Endothelial cell (in vitro differentiated cells): ENCODE measurements at regions not wholly inside any gene's neighbourhood (a gene's known extent, or its start where the extent isn't known, plus 50 kb on each side); places are given as distances from the start of the nearest gene placed in this dataset.

Experiments
- DNase-seq: peaks from one replicate; pipeline ENCODE4 v3.0.0; 2021; ENCODE audit warnings: low spot score
- H3K27ac Mint-ChIP-seq: one replicate; pipeline ENCODE4 v1.8.0; 2021; ENCODE audit warnings: mixed read lengths, inconsistent platforms; ENCODE audit not compliant: unreplicated experiment
- H3K27me3 Mint-ChIP-seq: one replicate; pipeline ENCODE4 v1.8.0; 2021; ENCODE audit warnings: mild to moderate bottlenecking, moderate library complexity, mixed read lengths, inconsistent platforms; ENCODE audit not compliant: unreplicated experiment
- H3K36me3 Mint-ChIP-seq: one replicate; pipeline ENCODE4 v1.8.0; 2021; ENCODE audit warnings: mild to moderate bottlenecking, low read depth, mixed read lengths, inconsistent platforms; ENCODE audit not compliant: unreplicated experiment
- H3K4me1 Mint-ChIP-seq: one replicate; pipeline ENCODE4 v1.8.0; 2021; ENCODE audit warnings: mild to moderate bottlenecking, mixed read lengths, inconsistent platforms; ENCODE audit not compliant: unreplicated experiment
- H3K4me3 Mint-ChIP-seq: one replicate; pipeline ENCODE4 v1.8.0; 2021; ENCODE audit warnings: mild to moderate bottlenecking, mixed read lengths, inconsistent platforms; ENCODE audit not compliant: unreplicated experiment
- H3K9me3 Mint-ChIP-seq: one replicate; pipeline ENCODE4 v1.8.0; 2021; ENCODE audit warnings: mixed read lengths, inconsistent platforms; ENCODE audit not compliant: unreplicated experiment
- TF ChIP-seq, protein P1 (sequence below): fragments of 200-600 bp; sonication (generic); IDR thresholded peaks from one replicate; pipeline ENCODE4 v1.5.0; 2021; ENCODE audit warnings: antibody characterized with exemption; ENCODE audit not compliant: unreplicated experiment

DNA sequence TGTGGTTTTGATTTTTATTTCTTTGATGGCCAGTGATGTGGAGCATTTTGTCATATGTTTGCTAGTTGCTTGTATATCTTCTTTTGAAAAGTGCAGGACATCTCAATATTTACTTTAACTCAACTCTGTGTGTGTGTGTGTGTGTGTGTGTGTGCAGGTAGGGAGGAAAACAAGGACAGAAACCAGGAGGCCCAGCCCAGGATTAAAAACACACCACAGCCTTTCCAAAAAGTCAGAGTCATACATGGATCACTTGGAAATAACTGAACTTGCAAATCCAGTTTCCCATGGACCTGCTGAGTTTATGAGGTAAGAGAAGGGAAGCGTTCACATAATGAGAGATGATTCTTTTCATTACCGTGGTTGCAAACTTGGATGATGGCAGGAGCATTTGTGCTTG lies 189.9 kb upstream of the LYZL1 start:
- Mint-ChIP-seq H3K4me3 (no peak overlapping the region), H3K9me3 (no peaks in the 10 kb centered on the region), H3K4me1 (peaks cover 6% of the 10 kb centered on the region), H3K27ac (no peak overlapping the region), H3K27me3 (peaks cover 3% of the 10 kb centered on the region), H3K36me3 (peaks cover 2% of the 10 kb centered on the region)
- TF ChIP-seq, protein P1, sequence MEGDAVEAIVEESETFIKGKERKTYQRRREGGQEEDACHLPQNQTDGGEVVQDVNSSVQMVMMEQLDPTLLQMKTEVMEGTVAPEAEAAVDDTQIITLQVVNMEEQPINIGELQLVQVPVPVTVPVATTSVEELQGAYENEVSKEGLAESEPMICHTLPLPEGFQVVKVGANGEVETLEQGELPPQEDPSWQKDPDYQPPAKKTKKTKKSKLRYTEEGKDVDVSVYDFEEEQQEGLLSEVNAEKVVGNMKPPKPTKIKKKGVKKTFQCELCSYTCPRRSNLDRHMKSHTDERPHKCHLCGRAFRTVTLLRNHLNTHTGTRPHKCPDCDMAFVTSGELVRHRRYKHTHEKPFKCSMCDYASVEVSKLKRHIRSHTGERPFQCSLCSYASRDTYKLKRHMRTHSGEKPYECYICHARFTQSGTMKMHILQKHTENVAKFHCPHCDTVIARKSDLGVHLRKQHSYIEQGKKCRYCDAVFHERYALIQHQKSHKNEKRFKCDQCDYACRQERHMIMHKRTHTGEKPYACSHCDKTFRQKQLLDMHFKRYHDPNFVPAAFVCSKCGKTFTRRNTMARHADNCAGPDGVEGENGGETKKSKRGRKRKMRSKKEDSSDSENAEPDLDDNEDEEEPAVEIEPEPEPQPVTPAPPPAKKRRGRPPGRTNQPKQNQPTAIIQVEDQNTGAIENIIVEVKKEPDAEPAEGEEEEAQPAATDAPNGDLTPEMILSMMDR = no peak
- no peak for DNase-seq

DNA sequence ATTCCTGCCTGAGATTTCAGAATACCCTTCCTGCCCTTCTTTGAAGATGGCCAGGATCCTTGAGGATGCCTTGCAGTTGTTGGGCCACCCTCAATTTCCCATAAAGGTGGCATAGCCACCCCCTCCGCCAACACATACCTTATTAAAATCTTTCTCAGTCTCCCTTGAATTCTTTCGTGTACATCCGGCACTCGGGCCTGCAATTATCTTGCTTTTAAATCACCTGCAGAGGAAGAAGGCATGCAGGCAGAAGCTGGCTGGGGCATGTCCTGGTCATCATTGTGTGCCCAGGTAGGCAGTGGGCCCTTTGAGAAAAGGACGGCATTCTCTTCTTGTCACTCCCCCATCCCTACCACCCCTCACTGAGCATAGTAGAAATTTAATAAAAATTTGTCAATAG lies 189.5 kb upstream of the LYZL1 start:
- TF ChIP-seq, protein P1 = no peak
- H3K4me1 Mint-ChIP-seq = peaks cover 6% of the 10 kb centered on the region
- no peak for DNase-seq
- peaks cover 3% of the 10 kb centered on the region for H3K27me3 Mint-ChIP-seq
- no peaks in the 10 kb centered on the region for H3K9me3 Mint-ChIP-seq
- H3K36me3 Mint-ChIP-seq = no peaks in the 10 kb centered on the region
- H3K4me3 Mint-ChIP-seq = no peak overlapping the region
- H3K27ac Mint-ChIP-seq = no peak overlapping the region

DNA sequence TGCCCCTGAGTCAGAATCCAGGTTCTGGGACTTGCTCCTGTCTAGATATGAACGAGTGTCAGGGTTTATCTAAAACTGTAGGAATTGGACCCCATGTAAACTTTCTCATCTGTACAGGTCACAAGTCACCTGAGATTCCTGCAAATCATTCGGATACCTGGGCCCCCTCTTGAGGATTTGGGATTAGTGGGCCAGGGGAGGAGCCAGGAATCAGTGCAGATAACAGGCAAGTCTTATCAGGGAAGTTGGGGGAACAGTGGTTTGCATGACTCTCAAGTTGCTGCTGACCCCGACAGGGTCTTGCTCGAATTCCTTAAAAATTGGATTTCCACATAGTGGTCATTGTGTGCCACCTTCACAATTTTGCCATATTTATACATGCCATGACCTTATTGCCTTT lies 188.4 kb upstream of the LYZL1 start:
- Mint-ChIP-seq H3K36me3 (no peaks in the 10 kb centered on the region), H3K27me3 (peaks cover 3% of the 10 kb centered on the region), H3K4me1 (peaks cover 6% of the 10 kb centered on the region), H3K4me3 (no peak overlapping the region), H3K27ac (no peak overlapping the region), H3K9me3 (no peaks in the 10 kb centered on the region)
- TF ChIP-seq, protein P1 = no peak
- DNase-seq = no peak

DNA sequence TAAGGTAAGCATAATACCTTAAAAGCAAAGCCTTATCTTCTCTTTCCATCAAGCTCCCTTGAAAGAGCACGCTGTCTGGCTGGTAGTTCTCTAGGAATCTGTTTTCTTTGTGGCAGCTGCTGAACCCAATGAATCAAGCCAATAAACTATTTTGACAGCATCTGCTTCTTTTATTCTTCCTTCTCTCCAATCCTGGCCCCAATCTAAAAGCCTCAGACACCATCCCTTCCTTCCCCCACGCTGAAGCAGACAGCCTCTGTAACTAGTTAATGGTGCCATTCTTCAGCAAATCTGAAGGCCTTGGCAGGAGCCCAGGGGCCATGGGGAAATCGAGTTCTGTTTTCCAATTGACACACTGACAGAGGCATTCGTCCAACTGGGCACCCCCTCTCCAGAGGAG lies 186.6 kb upstream of the LYZL1 start:
- no peaks in the 10 kb centered on the region for H3K9me3 Mint-ChIP-seq
- no peaks in the 10 kb centered on the region for H3K36me3 Mint-ChIP-seq

DNA sequence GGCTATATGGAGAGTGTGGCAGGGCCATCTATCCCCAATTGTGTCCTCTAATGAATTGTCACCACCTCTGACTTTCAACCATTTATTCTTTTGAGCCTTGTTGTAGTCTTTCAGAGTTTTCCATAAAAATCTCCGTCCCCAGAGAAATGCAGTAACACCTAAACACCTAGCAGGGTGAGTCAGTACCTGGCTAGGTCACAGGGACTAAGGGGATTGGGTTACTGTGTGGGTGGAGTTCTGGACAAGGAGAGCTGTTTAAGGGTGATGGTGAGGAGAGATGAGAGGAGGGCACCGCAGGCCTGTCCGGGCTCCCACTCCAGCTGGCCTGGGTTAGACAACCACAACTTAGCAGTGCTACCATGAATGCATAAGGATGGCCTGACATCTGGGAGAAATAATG lies 186.2 kb upstream of the LYZL1 start:
- Mint-ChIP-seq H3K9me3 (no peaks in the 10 kb centered on the region), H3K4me1 (no peaks in the 10 kb centered on the region), H3K27ac (no peak overlapping the region), H3K27me3 (peaks cover 2% of the 10 kb centered on the region), H3K36me3 (no peaks in the 10 kb centered on the region), H3K4me3 (no peak overlapping the region)
- TF ChIP-seq, protein P1 = no peak
- no peak for DNase-seq

More for the DNA sequence above, 186.6 kb upstream of the LYZL1 start:
- H3K4me3 Mint-ChIP-seq = no peak overlapping the region
- no peak overlapping the region for H3K27ac Mint-ChIP-seq
- H3K4me1 Mint-ChIP-seq = no peaks in the 10 kb centered on the region
- TF ChIP-seq, protein P1 = no peak
- no peak for DNase-seq
- H3K27me3 Mint-ChIP-seq = peaks cover 2% of the 10 kb centered on the region
